ENCODE measurements at regions not wholly inside any gene's neighbourhood (a gene's known extent, or its start where the extent isn't known, plus 50 kb on each side); places are given as distances from the start of the nearest gene placed in this dataset.

DNA sequence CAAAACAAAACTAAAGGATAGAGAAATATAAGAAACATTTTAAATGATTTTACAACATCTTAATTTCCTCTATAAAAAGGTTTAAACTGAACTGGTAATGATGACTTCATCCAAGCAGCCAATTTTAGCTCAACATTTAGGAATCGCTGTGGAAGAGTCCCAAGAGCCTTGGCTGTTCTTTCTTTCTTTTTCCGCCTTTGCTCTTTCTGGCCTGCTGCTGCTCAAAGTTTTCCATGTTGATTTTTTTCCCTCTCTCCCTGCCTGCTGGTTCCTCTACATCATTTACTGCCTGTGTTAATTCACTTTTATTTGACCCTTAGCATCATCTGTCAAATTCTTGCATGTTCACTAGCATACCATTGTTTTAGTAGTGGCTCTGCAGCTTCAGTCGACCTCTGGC, 146.9 kb downstream of the EVX1 start:
- TF ChIP-seq MAZ (IDR thresholded peaks at IDR 0.05; ENCODE audit: borderline replicate concordance, low read depth, low read length) (no peak), MAZ (CRISPR knock-in tag; IDR thresholded peaks at IDR 0.05; ENCODE audit: low read depth) (no peak), POLR2A (IDR thresholded peaks at IDR 0.05; ENCODE audit: insufficient read depth in 1 of 2, low read depth in 2 of 2, low read length in 2 of 2) (no peak), BRD4 (CRISPR knock-in tag; IDR thresholded peaks at IDR 0.05) (no peak), HMG20B (CRISPR knock-in tag; conservative IDR thresholded peaks at IDR 0.05) (no peak), ZNF232 (CRISPR knock-in tag; IDR thresholded peaks at IDR 0.05; ENCODE audit: borderline replicate concordance) (no peak), NFKB2 (CRISPR knock-in tag; IDR thresholded peaks at IDR 0.05; ENCODE audit: borderline replicate concordance) (no peak)
